ENCODE measurements at regions not wholly inside any gene's neighbourhood (a gene's known extent, or its start where the extent isn't known, plus 50 kb on each side); places are given as distances from the start of the nearest gene placed in this dataset.

DNA sequence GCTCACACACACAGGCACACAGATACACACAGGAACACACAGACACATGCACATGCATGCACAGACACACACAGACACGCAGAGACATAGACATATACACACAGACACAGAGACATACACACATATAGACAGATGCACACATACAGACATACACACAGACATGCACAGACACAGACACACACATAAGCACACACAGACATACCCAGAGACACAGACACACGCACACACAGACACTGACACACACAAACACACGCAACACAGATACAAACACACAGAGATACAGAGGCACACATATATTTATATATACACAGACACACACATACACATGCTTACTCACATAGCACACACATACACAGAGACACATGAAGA is 158.4 kb downstream of the LY86 start:
- H3K9me1 ChIP-seq (ENCODE audit: control insufficient read depth, insufficient read depth, low read length), result no peaks in the 10 kb centered on the region
- no peaks in the 10 kb centered on the region for H3K27me3 ChIP-seq (ENCODE audit: control insufficient read depth in 2 of 2, insufficient read depth in 2 of 2, low read length in 2 of 2)
- H3K9me3 ChIP-seq (replicated peaks; ENCODE audit: control insufficient read depth, insufficient read depth, low read depth, low read length), result no peaks in the 10 kb centered on the region
- ChIA-PET POLR2A (no interaction called here), CTCF (ENCODE audit: low intra/inter-chr PET ratio) (no interaction called here)
- H3K4me3 ChIP-seq, result no peak overlapping the region
- BruUV-seq (replicated peaks), result no TSS peak
- H4K20me1 ChIP-seq (replicated peaks; ENCODE audit: control insufficient read depth, insufficient read depth, low read length), result no peaks in the 10 kb centered on the region
- 0 out of 2 replicates have a peak overlapping the region, but pooled peaks have one; percentile 0 for H3K4me2 ChIP-seq (ENCODE audit: insufficient read depth, low read length)
- H3K79me2 ChIP-seq (ENCODE audit: control insufficient read depth, insufficient read depth, low read length), result no peaks in the 10 kb centered on the region
- no peak for FAIRE-seq
- intact Hi-C loops (cut with micrococcal nuclease) (no loop called here), in situ Hi-C loops (cut with MboI) (no loop called here)
- ATAC-seq, result no peak
- TF ChIP-seq GABPB1 (CRISPR knock-in tag; IDR thresholded peaks at IDR 0.05), result no peak
- 0 out of 4 replicates have a peak, but pooled peaks of 1 of the 2 experiments have one; percentile 47 for TF ChIP-seq MCM7 (IDR thresholded peaks at IDR 0.05)
- TF ChIP-seq MCM3 (IDR thresholded peaks at IDR 0.05), result peak; percentile 50; the same call in 1 of the 2 replicates
- TF ChIP-seq, protein P1, sequence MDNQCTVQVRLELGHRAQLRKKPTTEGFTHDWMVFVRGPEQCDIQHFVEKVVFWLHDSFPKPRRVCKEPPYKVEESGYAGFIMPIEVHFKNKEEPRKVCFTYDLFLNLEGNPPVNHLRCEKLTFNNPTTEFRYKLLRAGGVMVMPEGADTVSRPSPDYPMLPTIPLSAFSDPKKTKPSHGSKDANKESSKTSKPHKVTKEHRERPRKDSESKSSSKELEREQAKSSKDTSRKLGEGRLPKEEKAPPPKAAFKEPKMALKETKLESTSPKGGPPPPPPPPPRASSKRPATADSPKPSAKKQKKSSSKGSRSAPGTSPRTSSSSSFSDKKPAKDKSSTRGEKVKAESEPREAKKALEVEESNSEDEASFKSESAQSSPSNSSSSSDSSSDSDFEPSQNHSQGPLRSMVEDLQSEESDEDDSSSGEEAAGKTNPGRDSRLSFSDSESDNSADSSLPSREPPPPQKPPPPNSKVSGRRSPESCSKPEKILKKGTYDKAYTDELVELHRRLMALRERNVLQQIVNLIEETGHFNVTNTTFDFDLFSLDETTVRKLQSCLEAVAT (IDR thresholded peaks at IDR 0.05), result 0 out of 4 replicates have a peak, but pooled peaks of 1 of the 2 experiments have one; percentile 45
- TF ChIP-seq, protein P2, sequence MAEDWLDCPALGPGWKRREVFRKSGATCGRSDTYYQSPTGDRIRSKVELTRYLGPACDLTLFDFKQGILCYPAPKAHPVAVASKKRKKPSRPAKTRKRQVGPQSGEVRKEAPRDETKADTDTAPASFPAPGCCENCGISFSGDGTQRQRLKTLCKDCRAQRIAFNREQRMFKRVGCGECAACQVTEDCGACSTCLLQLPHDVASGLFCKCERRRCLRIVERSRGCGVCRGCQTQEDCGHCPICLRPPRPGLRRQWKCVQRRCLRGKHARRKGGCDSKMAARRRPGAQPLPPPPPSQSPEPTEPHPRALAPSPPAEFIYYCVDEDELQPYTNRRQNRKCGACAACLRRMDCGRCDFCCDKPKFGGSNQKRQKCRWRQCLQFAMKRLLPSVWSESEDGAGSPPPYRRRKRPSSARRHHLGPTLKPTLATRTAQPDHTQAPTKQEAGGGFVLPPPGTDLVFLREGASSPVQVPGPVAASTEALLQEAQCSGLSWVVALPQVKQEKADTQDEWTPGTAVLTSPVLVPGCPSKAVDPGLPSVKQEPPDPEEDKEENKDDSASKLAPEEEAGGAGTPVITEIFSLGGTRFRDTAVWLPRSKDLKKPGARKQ (CRISPR knock-in tag; IDR thresholded peaks at IDR 0.05), result no peak
- TF ChIP-seq LARP7 (IDR thresholded peaks at IDR 0.05), result peak; percentile 41; the same call in 1 of the 2 replicates
- TF ChIP-seq HDGF (IDR thresholded peaks at IDR 0.05), result 0 out of 2 replicates have a peak, but pooled peaks have one; percentile 52
- peak; percentile 7; the same call in 1 of the 2 replicates for TF ChIP-seq MYBL2 (IDR thresholded peaks at IDR 0.05; ENCODE audit: low read depth)
- no peak for TF ChIP-seq MYBL2 (CRISPR knock-in tag; IDR thresholded peaks at IDR 0.05; ENCODE audit: borderline replicate concordance)
- WGBS (ENCODE audit: insufficient coverage, low coverage, missing lambda C conversion rate), result 25% methylated on average over 3 of the region's 3 CpGs
- H3K9ac ChIP-seq (ENCODE audit: insufficient read depth in 1 of 2, low read depth in 2 of 2, low read length in 2 of 2), result peak overlapping the region in 1 of 2 experiments; percentile 75; a peak in 1 of 4 replicates
- DNase-seq (ENCODE audit: extremely low read depth in 1 of 4, low spot score in 3 of 4), result no peak
- no peaks in the 10 kb centered on the region for H3K36me3 ChIP-seq (ENCODE audit: control insufficient read depth, insufficient read depth, low read length)
- H2AFZ ChIP-seq (ENCODE audit: low read depth, low read length), result peak overlapping the region; percentile 35; the same call in 1 of the 2 replicates
- peaks cover 35 to 37% of the 10 kb centered on the region in 2 experiments for H3K4me1 ChIP-seq (replicated peaks in 1 of 2; ENCODE audit: control insufficient read depth in 2 of 2, insufficient read depth in 2 of 2, low read length in 2 of 2)
- no peak overlapping the region for H3K27ac ChIP-seq (ENCODE audit: extremely low read depth, low read depth, low read length)

Measured in K562 (cell line).